Keratinocyte (primary cell): ENCODE measurements at regions not wholly inside any gene's neighbourhood (a gene's known extent, or its start where the extent isn't known, plus 50 kb on each side); places are given as distances from the start of the nearest gene placed in this dataset.

Experiments
- DNase-seq: peaks from one replicate; pipeline ENCODE4 v3.0.0-alpha.2; 2011; ENCODE audit warnings: low read depth, missing footprints, low spot score
- FAIRE-seq: peaks from 2 replicates; lab custom pipeline; 2011; peaks lifted over from hg19 to GRCh38; lab: Jason Lieb, UNC
- H2AFZ ChIP-seq: 2 replicates; pipeline ENCODE4 v1.6.0; 2012; ENCODE audit warnings: low read length, control low read depth, inconsistent platforms; ENCODE audit not compliant: control insufficient read depth
- H3K27ac ChIP-seq: 2 replicates; pipeline ENCODE4 v1.5.1; 2011; ENCODE audit warnings: low read length; ENCODE audit not compliant: control insufficient read depth, insufficient read depth
- H3K27me3 ChIP-seq: 3 replicates; pipeline ENCODE4 v1.6.0; 2011; ENCODE audit warnings: low read length; ENCODE audit not compliant: control insufficient read depth, insufficient read depth; ENCODE audit errors: extremely low read depth
- H3K36me3 ChIP-seq, 2 experiments: 2 replicates in 1 of 2; 3 replicates in 1 of 2; pipeline ENCODE4 v1.5.1; 2011; ENCODE audit warnings: low read length in 2 of 2, mild to moderate bottlenecking in 1 of 2; ENCODE audit not compliant: control insufficient read depth in 2 of 2, insufficient read depth in 2 of 2; ENCODE audit errors: extremely low read depth in 1 of 2
- H3K4me1 ChIP-seq: 3 replicates; pipeline ENCODE4 v1.5.1; 2011; ENCODE audit warnings: low read length; ENCODE audit not compliant: control insufficient read depth, insufficient read depth; ENCODE audit errors: extremely low read depth
- H3K4me2 ChIP-seq: 3 replicates; pipeline ENCODE4 v1.6.0; 2011; ENCODE audit warnings: low read depth, low read length; ENCODE audit not compliant: control insufficient read depth, insufficient read depth; ENCODE audit errors: extremely low read depth
- H3K4me3 ChIP-seq, 3 experiments: fragments of 200-600 bp in 1 of 3; sonication (generic) in 1 of 3; 2 replicates in 2 of 3; 3 replicates in 1 of 3; pipeline ENCODE4 v1.5.1; 2011 to 2016; ENCODE audit warnings: low read length in 3 of 3, mild to moderate bottlenecking in 3 of 3, control low read depth in 2 of 3, inconsistent platforms in 1 of 3, low read depth in 1 of 3, mixed read lengths in 1 of 3, mixed run types in 1 of 3, moderate library complexity in 1 of 3; ENCODE audit not compliant: control insufficient read depth in 2 of 3, insufficient read depth in 2 of 3; ENCODE audit errors: extremely low read depth in 1 of 3
- H3K79me2 ChIP-seq: 2 replicates; pipeline ENCODE4 v1.6.0; 2012; ENCODE audit warnings: low read length; ENCODE audit not compliant: control insufficient read depth, insufficient read depth
- H3K9ac ChIP-seq: 3 replicates; pipeline ENCODE4 v1.6.0; 2011; ENCODE audit warnings: low read length; ENCODE audit not compliant: control insufficient read depth, insufficient read depth; ENCODE audit errors: extremely low read depth
- H3K9me1 ChIP-seq: 3 replicates; pipeline ENCODE4 v1.6.0; 2011; ENCODE audit warnings: low read length; ENCODE audit not compliant: control insufficient read depth, insufficient read depth; ENCODE audit errors: extremely low read depth
- H3K9me3 ChIP-seq: 2 replicates; pipeline ENCODE4 v1.5.1; 2012; ENCODE audit warnings: low read depth, low read length; ENCODE audit not compliant: control insufficient read depth
- H4K20me1 ChIP-seq: 3 replicates; pipeline ENCODE4 v1.6.0; 2011; ENCODE audit warnings: low read length; ENCODE audit not compliant: control insufficient read depth, insufficient read depth; ENCODE audit errors: extremely low read depth
- EZH2 ChIP-seq: IDR thresholded peaks from one replicate; pipeline ENCODE4 v1.6.1; 2012; ENCODE audit warnings: inconsistent platforms, mild to moderate bottlenecking, low read length, moderate library complexity
- dilution Hi-C: fragments of 300-500 bp; cut with MboI; formaldehyde crosslinking; loops from one replicate; pipeline ENCODE4 v1.7.0; 2020; ENCODE audit warnings: low sequenced_read_pairs; ENCODE audit not compliant: extremely low pct_ligation_motif_present
- TF ChIP-seq, protein P1 (sequence below), 3 experiments: IDR thresholded peaks in 1 of 3; conservative IDR thresholded peaks in 1 of 3; optimal IDR thresholded peaks in 1 of 3; 2 replicates in 2 of 3; 3 replicates in 1 of 3; pipeline versions ENCODE3 to v1.5.1; 2011; ENCODE audit warnings: low read length in 3 of 3, mild to moderate bottlenecking in 3 of 3, moderate library complexity in 2 of 3, control low read depth in 1 of 3, inconsistent platforms in 1 of 3; ENCODE audit not compliant: insufficient read depth in 2 of 3; ENCODE audit errors: extremely low read depth in 1 of 3

DNA sequence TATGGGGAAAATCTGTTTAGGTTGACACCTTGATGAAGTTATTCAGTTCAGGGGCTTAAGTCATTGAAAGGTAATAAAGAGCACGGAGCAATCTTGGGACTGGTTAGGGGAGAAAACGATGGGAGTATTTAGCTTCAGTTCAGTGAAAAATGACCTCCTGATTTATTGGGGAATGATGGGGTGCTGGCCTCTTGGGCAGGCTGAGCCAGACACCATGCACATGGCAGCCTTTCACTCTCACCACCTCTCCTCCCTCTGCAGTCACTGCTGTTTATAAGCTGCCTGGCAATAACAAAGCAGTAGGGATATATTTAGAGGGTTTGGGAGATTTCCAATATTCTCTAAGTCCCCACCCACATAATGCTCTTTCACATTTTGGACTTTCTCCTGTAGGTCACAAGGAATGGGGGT, 140.5 kb upstream of the HS3ST2 start:
- Histone ChIP-seq H2AFZ (no peak overlapping the region), H3K4me1 (no peaks in the 10 kb centered on the region), H3K9me3 (no peaks in the 10 kb centered on the region), H3K9ac (no peak overlapping the region), H3K36me3 (no peaks in the 10 kb centered on the region), H3K27me3 (peaks cover 10% of the 10 kb centered on the region), H3K4me3 (no peak overlapping the region), H4K20me1 (no peaks in the 10 kb centered on the region), H3K9me1 (no peaks in the 10 kb centered on the region), H3K27ac (no peak overlapping the region), H3K79me2 (no peaks in the 10 kb centered on the region), H3K4me2 (no peak overlapping the region)
- FAIRE-seq (no peak), DNase-seq (no peak)
- TF ChIP-seq, protein P1, sequence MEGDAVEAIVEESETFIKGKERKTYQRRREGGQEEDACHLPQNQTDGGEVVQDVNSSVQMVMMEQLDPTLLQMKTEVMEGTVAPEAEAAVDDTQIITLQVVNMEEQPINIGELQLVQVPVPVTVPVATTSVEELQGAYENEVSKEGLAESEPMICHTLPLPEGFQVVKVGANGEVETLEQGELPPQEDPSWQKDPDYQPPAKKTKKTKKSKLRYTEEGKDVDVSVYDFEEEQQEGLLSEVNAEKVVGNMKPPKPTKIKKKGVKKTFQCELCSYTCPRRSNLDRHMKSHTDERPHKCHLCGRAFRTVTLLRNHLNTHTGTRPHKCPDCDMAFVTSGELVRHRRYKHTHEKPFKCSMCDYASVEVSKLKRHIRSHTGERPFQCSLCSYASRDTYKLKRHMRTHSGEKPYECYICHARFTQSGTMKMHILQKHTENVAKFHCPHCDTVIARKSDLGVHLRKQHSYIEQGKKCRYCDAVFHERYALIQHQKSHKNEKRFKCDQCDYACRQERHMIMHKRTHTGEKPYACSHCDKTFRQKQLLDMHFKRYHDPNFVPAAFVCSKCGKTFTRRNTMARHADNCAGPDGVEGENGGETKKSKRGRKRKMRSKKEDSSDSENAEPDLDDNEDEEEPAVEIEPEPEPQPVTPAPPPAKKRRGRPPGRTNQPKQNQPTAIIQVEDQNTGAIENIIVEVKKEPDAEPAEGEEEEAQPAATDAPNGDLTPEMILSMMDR (optimal IDR thresholded peaks at IDR 0.05 in 1 of 3, IDR thresholded peaks at IDR 0.05 in 1 of 3, conservative IDR thresholded peaks at IDR 0.05 in 1 of 3; ENCODE audit: extremely low read depth in 1 of 3, insufficient read depth in 2 of 3, low read length in 3 of 3), result no peak
- TF ChIP-seq EZH2, result no peak
- dilution Hi-C loops, result no loop called here

DNA sequence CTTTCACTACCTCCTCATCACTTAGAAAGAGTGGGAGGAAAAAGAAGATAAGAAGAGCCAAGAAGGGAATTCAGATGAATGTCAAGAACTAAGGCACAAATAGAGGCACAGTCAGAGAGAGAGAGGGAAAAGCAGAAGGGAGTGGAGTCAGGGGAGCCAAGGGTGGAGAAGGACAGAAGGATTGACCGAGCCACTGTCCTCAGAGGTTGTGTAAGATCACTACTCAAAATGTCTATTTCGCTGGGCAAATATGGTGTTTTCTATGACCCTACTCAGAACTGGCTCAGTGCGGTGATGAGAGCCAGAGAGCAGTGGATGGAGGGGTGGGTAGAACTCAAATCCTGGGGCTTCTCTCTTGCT, 139.2 kb upstream of the HS3ST2 start:
- TF ChIP-seq, protein P1 (optimal IDR thresholded peaks at IDR 0.05 in 1 of 3, IDR thresholded peaks at IDR 0.05 in 1 of 3, conservative IDR thresholded peaks at IDR 0.05 in 1 of 3; ENCODE audit: extremely low read depth in 1 of 3, insufficient read depth in 2 of 3, low read length in 3 of 3), result no peak
- TF ChIP-seq EZH2, result no peak
- no peaks in the 10 kb centered on the region for H3K79me2 ChIP-seq
- H3K27ac ChIP-seq, result no peak overlapping the region
- dilution Hi-C loops, result no loop called here
- FAIRE-seq, result no peak
- peaks cover 15% of the 10 kb centered on the region for H3K27me3 ChIP-seq
- H3K9ac ChIP-seq, result no peak overlapping the region
- H3K4me2 ChIP-seq, result no peak overlapping the region
- no peak overlapping the region for H2AFZ ChIP-seq
- no peaks in the 10 kb centered on the region for H3K4me1 ChIP-seq
- H3K4me3 ChIP-seq, result no peak overlapping the region
- H3K9me3 ChIP-seq, result no peaks in the 10 kb centered on the region
- no peaks in the 10 kb centered on the region for H3K9me1 ChIP-seq
- H3K36me3 ChIP-seq, result no peaks in the 10 kb centered on the region
- DNase-seq, result no peak
- no peaks in the 10 kb centered on the region for H4K20me1 ChIP-seq
